ENCODE measurements at regions not wholly inside any gene's neighbourhood (a gene's known extent, or its start where the extent isn't known, plus 50 kb on each side); places are given as distances from the start of the nearest gene placed in this dataset.

DNA sequence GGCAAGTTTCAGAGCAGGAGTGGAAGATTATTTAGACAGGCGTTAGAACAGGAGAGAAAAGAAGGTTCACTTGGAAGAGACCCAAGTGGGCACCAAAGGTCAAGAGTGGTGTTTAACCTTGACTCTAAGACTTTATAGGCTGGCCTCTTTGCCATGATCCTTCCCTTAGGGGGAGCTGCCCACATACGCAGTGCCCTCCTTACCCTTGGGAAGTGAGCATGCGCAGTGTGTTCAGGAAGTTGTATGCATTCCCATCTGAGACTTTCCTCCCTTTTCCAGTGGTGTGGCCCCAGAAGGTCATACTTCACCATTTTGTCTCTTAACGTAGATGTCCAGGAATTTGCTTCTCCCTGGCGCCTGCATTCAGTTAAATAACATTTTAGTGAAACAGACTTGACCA, 95.8 kb downstream of the CXCL12 start:
- no peaks in the 10 kb centered on the region for H3K36me3 Mint-ChIP-seq

GRCh38 chr10:44287408-44287807, 97.5 kb downstream of the CXCL12 start:
- Histone ChIP-seq H3K4me1 (ENCODE audit: control insufficient read depth in 1 of 2, insufficient read depth in 2 of 2, low read length in 2 of 2) (no peaks in the 10 kb centered on the region), H3K4me2 (replicated peaks; ENCODE audit: extremely low read depth, low read length, poor library complexity, severe bottlenecking) (no peak overlapping the region), H3K36me3 (replicated peaks in 1 of 2; ENCODE audit: control insufficient read depth in 1 of 2, insufficient read depth in 2 of 2, low read length in 2 of 2) (no peaks in the 10 kb centered on the region), H3K79me2 (ENCODE audit: insufficient read depth, low read length) (no peaks in the 10 kb centered on the region), H3K27ac (ENCODE audit: low read depth in 1 of 2, low read length in 2 of 2) (no peak overlapping the region), H3K9ac (ENCODE audit: insufficient read depth, low read length, poor library complexity, severe bottlenecking) (no peak overlapping the region), H4K20me1 (ENCODE audit: insufficient read depth, low read length) (no peaks in the 10 kb centered on the region), H3K27me3 (ENCODE audit: control insufficient read depth in 2 of 2, insufficient read depth in 2 of 2, low read length in 2 of 2) (peaks cover 14 to 21% of the 10 kb centered on the region in 2 donors), H3K4me3 (replicated peaks in 1 of 3; ENCODE audit: low read depth in 2 of 3, low read length in 3 of 3) (no peak overlapping the region), H3K9me3 (replicated peaks in 1 of 2; ENCODE audit: control insufficient read depth in 1 of 2, insufficient read depth in 1 of 2, low read length in 2 of 2) (peaks cover 0 to 3% of the 10 kb centered on the region in 2 donors), H2AFZ (ENCODE audit: insufficient read depth, low read depth, low read length, poor library complexity, severe bottlenecking) (no peak overlapping the region)
- H3K9me3 Mint-ChIP-seq: peaks cover 0 to 3% (median 0%) of the 10 kb centered on the region in 7 donors
- peaks cover 17 to 30% (median 20%) of the 10 kb centered on the region in 3 donors for H3K27me3 Mint-ChIP-seq (ENCODE audit: low read depth in 3 of 3)
- no peak for DNase-seq
- H3K4me1 Mint-ChIP-seq: no peaks in the 10 kb centered on the region
- intact Hi-C loops (cut with micrococcal nuclease): no loop called here
- TF ChIP-seq, protein P1, sequence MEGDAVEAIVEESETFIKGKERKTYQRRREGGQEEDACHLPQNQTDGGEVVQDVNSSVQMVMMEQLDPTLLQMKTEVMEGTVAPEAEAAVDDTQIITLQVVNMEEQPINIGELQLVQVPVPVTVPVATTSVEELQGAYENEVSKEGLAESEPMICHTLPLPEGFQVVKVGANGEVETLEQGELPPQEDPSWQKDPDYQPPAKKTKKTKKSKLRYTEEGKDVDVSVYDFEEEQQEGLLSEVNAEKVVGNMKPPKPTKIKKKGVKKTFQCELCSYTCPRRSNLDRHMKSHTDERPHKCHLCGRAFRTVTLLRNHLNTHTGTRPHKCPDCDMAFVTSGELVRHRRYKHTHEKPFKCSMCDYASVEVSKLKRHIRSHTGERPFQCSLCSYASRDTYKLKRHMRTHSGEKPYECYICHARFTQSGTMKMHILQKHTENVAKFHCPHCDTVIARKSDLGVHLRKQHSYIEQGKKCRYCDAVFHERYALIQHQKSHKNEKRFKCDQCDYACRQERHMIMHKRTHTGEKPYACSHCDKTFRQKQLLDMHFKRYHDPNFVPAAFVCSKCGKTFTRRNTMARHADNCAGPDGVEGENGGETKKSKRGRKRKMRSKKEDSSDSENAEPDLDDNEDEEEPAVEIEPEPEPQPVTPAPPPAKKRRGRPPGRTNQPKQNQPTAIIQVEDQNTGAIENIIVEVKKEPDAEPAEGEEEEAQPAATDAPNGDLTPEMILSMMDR (IDR thresholded peaks at IDR 0.05): no peak
- 100% methylated on average over 1 of the region's 2 CpGs for WGBS (ENCODE audit: insufficient coverage)
- no peak overlapping the region for H3K4me3 Mint-ChIP-seq
- H3K36me3 Mint-ChIP-seq: no peaks in the 10 kb centered on the region
- no peak overlapping the region for H3K27ac Mint-ChIP-seq

More for the DNA sequence above, 95.8 kb downstream of the CXCL12 start:
- whole genome bisulfite sequencing (ENCODE audit: insufficient coverage): 79% methylated on average over 2 of the region's 5 CpGs
- TF ChIP-seq, protein P1 (IDR thresholded peaks at IDR 0.05): no peak
- no peaks in the 10 kb centered on the region for H3K4me1 ChIP-seq (ENCODE audit: control insufficient read depth in 1 of 2, insufficient read depth in 2 of 2, low read length in 2 of 2)
- no peak overlapping the region for H3K4me2 ChIP-seq (replicated peaks; ENCODE audit: extremely low read depth, low read length, poor library complexity, severe bottlenecking)
- no peaks in the 10 kb centered on the region for H4K20me1 ChIP-seq (ENCODE audit: insufficient read depth, low read length)
- H2AFZ ChIP-seq (ENCODE audit: insufficient read depth, low read depth, low read length, poor library complexity, severe bottlenecking): no peak overlapping the region
- Mint-ChIP-seq H3K27ac (no peak overlapping the region), H3K4me3 (no peak overlapping the region), H3K9me3 (peaks cover 0 to 5% (median 0%) of the 10 kb centered on the region in 7 donors), H3K27me3 (ENCODE audit: low read depth in 3 of 3) (peaks cover 19 to 40% (median 26%) of the 10 kb centered on the region in 3 donors), H3K4me1 (no peaks in the 10 kb centered on the region)
- no peaks in the 10 kb centered on the region for H3K36me3 ChIP-seq (replicated peaks in 1 of 2; ENCODE audit: control insufficient read depth in 1 of 2, insufficient read depth in 2 of 2, low read length in 2 of 2)
- no peak overlapping the region for H3K27ac ChIP-seq (ENCODE audit: low read depth in 1 of 2, low read length in 2 of 2)
- intact Hi-C loops (cut with micrococcal nuclease): no loop called here
- no peak for DNase-seq
- H3K9ac ChIP-seq (ENCODE audit: insufficient read depth, low read length, poor library complexity, severe bottlenecking): no peak overlapping the region
- no peak overlapping the region for H3K4me3 ChIP-seq (replicated peaks in 1 of 3; ENCODE audit: low read depth in 2 of 3, low read length in 3 of 3)
- peaks cover 14 to 35% of the 10 kb centered on the region in 2 donors for H3K27me3 ChIP-seq (ENCODE audit: control insufficient read depth in 2 of 2, insufficient read depth in 2 of 2, low read length in 2 of 2)
- H3K79me2 ChIP-seq (ENCODE audit: insufficient read depth, low read length): no peaks in the 10 kb centered on the region
- peaks cover 0 to 4% of the 10 kb centered on the region in 2 donors for H3K9me3 ChIP-seq (replicated peaks in 1 of 2; ENCODE audit: control insufficient read depth in 1 of 2, insufficient read depth in 1 of 2, low read length in 2 of 2)
